Psoas muscle (tissue), 7 donors: ENCODE measurements at regions not wholly inside any gene's neighbourhood (a gene's known extent, or its start where the extent isn't known, plus 50 kb on each side); places are given as distances from the start of the nearest gene placed in this dataset.

Source experiments
- ATAC-seq, 4 donors: fragments of 200-7000 bp; cut with Tn5 transposase; one replicate each; pipeline ENCODE4 v1.9.1; 2020; ENCODE audit warnings: moderate library complexity in 3 of 4, mild to moderate bottlenecking in 2 of 4
- DNase-seq, 2 donors: peaks; one replicate each; pipeline ENCODE4 v3.0.0-alpha.2; 2020
- H3K27ac ChIP-seq: fragments of 200-600 bp; one replicate; pipeline ENCODE4 v1.8.0; 2022
- H3K27me3 ChIP-seq, 3 donors: fragments of 200-600 bp in 1 of 3; one replicate each; pipeline versions ENCODE4 v1.6.1 to v1.8.0; 2013 to 2022; ENCODE audit warnings: low read length in 2 of 3, mild to moderate bottlenecking in 2 of 3, moderate library complexity in 1 of 3; ENCODE audit not compliant: insufficient read depth in 3 of 3
- H3K36me3 ChIP-seq, 2 donors: fragments of 200-600 bp in 1 of 2; one replicate each; pipeline versions ENCODE4 v1.6.1 to v1.8.0; 2013 to 2022; ENCODE audit warnings: low read depth in 1 of 2, mild to moderate bottlenecking in 1 of 2, moderate library complexity in 1 of 2; ENCODE audit not compliant: insufficient read depth in 1 of 2
- H3K4me1 ChIP-seq: fragments of 200-600 bp; one replicate; pipeline ENCODE4 v1.8.0; 2022
- H3K4me3 ChIP-seq: fragments of 200-600 bp; one replicate; pipeline ENCODE4 v1.8.0; 2022; ENCODE audit warnings: mild to moderate bottlenecking
- H3K9me3 ChIP-seq: fragments of 200-600 bp; one replicate; pipeline ENCODE4 v1.8.0; 2022
- CTCF ChIP-seq: fragments of 200-600 bp; IDR thresholded peaks from one replicate; pipeline ENCODE4 v1.8.0; 2022; ENCODE audit warnings: antibody characterized with exemption
- WGBS, 3 donors: extraction: QIAGEN DNeasy Blood & Tissue Kit; methylation state at CpG; one replicate each; pipeline versions ENCODE4 v1.1.6 to v1.1.7; 2013; 5-methylcytosine and 5-hydroxymethylcytosine counted together
- intact Hi-C, 2 donors: fragments of 100-400 bp; cut with DNase I; formaldehyde crosslinking; loops; one replicate each; pipeline versions ENCODE4 v1.11.0 to v1.14.2; 2022
- donor health status: healthy with polysubstance abuse.
- donor health status: DM: no; HTN: no; CAD: no; lungs with moderate emphysema.
- donor health status: Bipolar disorder and iron deficiency.
- donor health status: healthy.
- donor health status: DM: yes; HTN: yes; CAD: no.
- donor health status: DM: no; HTN: no; CAD: no.
- donor health status: DM: yes; HTN: yes; CAD: no.

GRCh38 chr1:221459558-221459957, 282.3 kb downstream of the DUSP10 start:
- 76 to 97% (median 80%) methylated on average over 1 of the region's 1 CpG for WGBS, 3 donors
- TF ChIP-seq CTCF, result no peak
- Histone ChIP-seq H3K36me3 (no peaks in the 10 kb centered on the region), H3K27me3 (no peaks in the 10 kb centered on the region), H3K27ac (peak overlapping the region; percentile 88), H3K4me1 (peaks cover 44% of the 10 kb centered on the region), H3K4me3 (no peak overlapping the region), H3K9me3 (no peaks in the 10 kb centered on the region)
- ATAC-seq (no peak), DNase-seq (no peak)
- intact Hi-C loops, result no loop called here

GRCh38 chr1:221462345-221462744, 279.5 kb downstream of the DUSP10 start:
- Histone ChIP-seq H3K4me3 (no peak overlapping the region), H3K36me3 (no peaks in the 10 kb centered on the region), H3K4me1 (peaks cover 44% of the 10 kb centered on the region), H3K9me3 (no peaks in the 10 kb centered on the region), H3K27me3 (no peaks in the 10 kb centered on the region), H3K27ac (peak overlapping the region; percentile 88)
- 23 to 35% (median 25%) methylated on average over 1 of the region's 1 CpG for WGBS, 3 donors
- intact Hi-C loops, result loop anchor here in 1 of 2 donors (10.0 kb wide), 1 partner anchor 272 kb away; no protein-coding TSS in a partner anchor
- no peak for TF ChIP-seq CTCF
- peak in 3 of 4 donors; percentile 70 to 89 (median 75) for ATAC-seq
- DNase-seq, result no peak

GRCh38 chr1:221468546-221468945, 273.3 kb downstream of the DUSP10 start:
- H3K27ac ChIP-seq, result no peak overlapping the region
- TF ChIP-seq CTCF, result no peak
- no peak for ATAC-seq
- intact Hi-C loops, result loop anchor here in 1 of 2 donors (5.0 to 10.0 kb wide), 2 partner anchors 99 to 266 kb away; no protein-coding TSS in a partner anchor
- H3K27me3 ChIP-seq, result peaks cover 0 to 3% (median 0%) of the 10 kb centered on the region in 3 donors
- no peak for DNase-seq
- 60 to 78% (median 71%) methylated on average over 6 of the region's 6 CpGs for WGBS, 3 donors
- H3K4me3 ChIP-seq, result no peak overlapping the region
- H3K36me3 ChIP-seq, result no peaks in the 10 kb centered on the region
- no peaks in the 10 kb centered on the region for H3K9me3 ChIP-seq
- no peaks in the 10 kb centered on the region for H3K4me1 ChIP-seq

- WGBS, 3 donors, result 42 to 67% (median 50%) methylated on average over 3 of the region's 3 CpGs
These were observed 272.4 kb downstream of the DUSP10 start for GRCh38 chr1:221469476-221469875.

More at GRCh38 chr1:221469476-221469875, 272.4 kb downstream of the DUSP10 start:
- intact Hi-C loops, result loop anchor here in 1 of 2 donors (5.0 to 10.0 kb wide), 2 partner anchors 98 to 265 kb away; no protein-coding TSS in a partner anchor
- H3K4me1 ChIP-seq, result no peaks in the 10 kb centered on the region
- no peak for TF ChIP-seq CTCF
- H3K9me3 ChIP-seq, result no peaks in the 10 kb centered on the region
- ATAC-seq, result no peak
- DNase-seq, result no peak
- no peak overlapping the region for H3K27ac ChIP-seq
- H3K4me3 ChIP-seq, result no peak overlapping the region
- no peaks in the 10 kb centered on the region for H3K36me3 ChIP-seq
- H3K27me3 ChIP-seq, result peaks cover 0 to 3% (median 0%) of the 10 kb centered on the region in 3 donors
